ENCODE measurements at regions not wholly inside any gene's neighbourhood (a gene's known extent, or its start where the extent isn't known, plus 50 kb on each side); places are given as distances from the start of the nearest gene placed in this dataset.

DNA sequence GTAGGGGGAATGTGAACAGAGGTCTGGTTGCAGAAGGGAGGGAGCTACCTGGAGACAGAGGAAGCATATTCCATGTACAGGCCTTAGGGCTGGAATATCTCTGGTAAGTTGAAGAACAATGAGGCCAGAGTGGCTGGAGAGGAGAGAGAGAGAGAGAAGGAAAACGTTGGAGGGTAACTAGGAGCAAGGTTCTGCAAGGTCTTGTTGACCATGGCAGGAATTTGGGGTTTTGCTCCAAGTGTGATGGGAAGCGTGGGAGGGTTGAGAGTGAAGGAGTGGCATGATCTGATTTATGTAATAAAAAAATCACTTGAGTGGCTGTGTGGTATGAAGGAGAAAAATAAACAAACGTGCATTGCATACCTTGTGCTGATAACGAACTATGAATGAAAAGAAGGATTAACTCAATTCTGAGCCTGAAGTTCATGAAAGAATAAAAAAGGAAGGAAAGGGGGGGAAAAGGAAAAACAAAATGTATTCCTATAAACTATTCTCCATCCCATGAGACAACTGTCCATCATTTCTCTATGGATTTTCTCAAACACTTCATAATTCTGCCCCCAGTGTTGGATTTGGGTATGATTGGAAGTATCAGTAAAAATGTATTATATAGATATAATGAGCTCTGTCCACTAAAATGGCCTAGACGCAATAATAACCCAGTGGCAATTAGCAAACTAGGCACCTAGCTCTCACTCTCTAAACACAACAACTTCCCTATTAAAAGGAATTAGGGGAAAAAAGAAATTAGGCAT, 59.7 kb upstream of the PMAIP1 start:
- TF ChIP-seq POLR2A (IDR thresholded peaks at IDR 0.05; ENCODE audit: low read length) (no peak), GATA1 (IDR thresholded peaks at IDR 0.05; ENCODE audit: low read depth, low read length) (no peak)
